Keratinocyte (primary cell): ENCODE measurements at regions not wholly inside any gene's neighbourhood (a gene's known extent, or its start where the extent isn't known, plus 50 kb on each side); places are given as distances from the start of the nearest gene placed in this dataset.

Experiments
- DNase-seq: peaks from one replicate; pipeline ENCODE4 v3.0.0-alpha.2; 2011; ENCODE audit warnings: low read depth, missing footprints, low spot score
- FAIRE-seq: peaks from 2 replicates; lab custom pipeline; 2011; peaks lifted over from hg19 to GRCh38; lab: Jason Lieb, UNC
- H2AFZ ChIP-seq: 2 replicates; pipeline ENCODE4 v1.6.0; 2012; ENCODE audit warnings: low read length, control low read depth, inconsistent platforms; ENCODE audit not compliant: control insufficient read depth
- H3K27ac ChIP-seq: 2 replicates; pipeline ENCODE4 v1.5.1; 2011; ENCODE audit warnings: low read length; ENCODE audit not compliant: control insufficient read depth, insufficient read depth
- H3K27me3 ChIP-seq: 3 replicates; pipeline ENCODE4 v1.6.0; 2011; ENCODE audit warnings: low read length; ENCODE audit not compliant: control insufficient read depth, insufficient read depth; ENCODE audit errors: extremely low read depth
- H3K36me3 ChIP-seq, 2 experiments: 2 replicates in 1 of 2; 3 replicates in 1 of 2; pipeline ENCODE4 v1.5.1; 2011; ENCODE audit warnings: low read length in 2 of 2, mild to moderate bottlenecking in 1 of 2; ENCODE audit not compliant: control insufficient read depth in 2 of 2, insufficient read depth in 2 of 2; ENCODE audit errors: extremely low read depth in 1 of 2
- H3K4me1 ChIP-seq: 3 replicates; pipeline ENCODE4 v1.5.1; 2011; ENCODE audit warnings: low read length; ENCODE audit not compliant: control insufficient read depth, insufficient read depth; ENCODE audit errors: extremely low read depth
- H3K4me2 ChIP-seq: 3 replicates; pipeline ENCODE4 v1.6.0; 2011; ENCODE audit warnings: low read depth, low read length; ENCODE audit not compliant: control insufficient read depth, insufficient read depth; ENCODE audit errors: extremely low read depth
- H3K4me3 ChIP-seq, 3 experiments: fragments of 200-600 bp in 1 of 3; sonication (generic) in 1 of 3; 2 replicates in 2 of 3; 3 replicates in 1 of 3; pipeline ENCODE4 v1.5.1; 2011 to 2016; ENCODE audit warnings: low read length in 3 of 3, mild to moderate bottlenecking in 3 of 3, control low read depth in 2 of 3, inconsistent platforms in 1 of 3, low read depth in 1 of 3, mixed read lengths in 1 of 3, mixed run types in 1 of 3, moderate library complexity in 1 of 3; ENCODE audit not compliant: control insufficient read depth in 2 of 3, insufficient read depth in 2 of 3; ENCODE audit errors: extremely low read depth in 1 of 3
- H3K79me2 ChIP-seq: 2 replicates; pipeline ENCODE4 v1.6.0; 2012; ENCODE audit warnings: low read length; ENCODE audit not compliant: control insufficient read depth, insufficient read depth
- H3K9ac ChIP-seq: 3 replicates; pipeline ENCODE4 v1.6.0; 2011; ENCODE audit warnings: low read length; ENCODE audit not compliant: control insufficient read depth, insufficient read depth; ENCODE audit errors: extremely low read depth
- H3K9me1 ChIP-seq: 3 replicates; pipeline ENCODE4 v1.6.0; 2011; ENCODE audit warnings: low read length; ENCODE audit not compliant: control insufficient read depth, insufficient read depth; ENCODE audit errors: extremely low read depth
- H3K9me3 ChIP-seq: 2 replicates; pipeline ENCODE4 v1.5.1; 2012; ENCODE audit warnings: low read depth, low read length; ENCODE audit not compliant: control insufficient read depth
- H4K20me1 ChIP-seq: 3 replicates; pipeline ENCODE4 v1.6.0; 2011; ENCODE audit warnings: low read length; ENCODE audit not compliant: control insufficient read depth, insufficient read depth; ENCODE audit errors: extremely low read depth
- CTCF ChIP-seq, 3 experiments: IDR thresholded peaks in 1 of 3; conservative IDR thresholded peaks in 1 of 3; optimal IDR thresholded peaks in 1 of 3; 2 replicates in 2 of 3; 3 replicates in 1 of 3; pipeline versions ENCODE3 to v1.5.1; 2011; ENCODE audit warnings: low read length in 3 of 3, mild to moderate bottlenecking in 3 of 3, moderate library complexity in 2 of 3, control low read depth in 1 of 3, inconsistent platforms in 1 of 3; ENCODE audit not compliant: insufficient read depth in 2 of 3; ENCODE audit errors: extremely low read depth in 1 of 3
- EZH2 ChIP-seq: IDR thresholded peaks from one replicate; pipeline ENCODE4 v1.6.1; 2012; ENCODE audit warnings: inconsistent platforms, mild to moderate bottlenecking, low read length, moderate library complexity
- dilution Hi-C: fragments of 300-500 bp; cut with MboI; formaldehyde crosslinking; loops from one replicate; pipeline ENCODE4 v1.7.0; 2020; ENCODE audit warnings: low sequenced_read_pairs; ENCODE audit not compliant: extremely low pct_ligation_motif_present

- H3K27ac ChIP-seq = no peak overlapping the region
- no peak overlapping the region for H3K4me3 ChIP-seq
- H3K27me3 ChIP-seq = no peaks in the 10 kb centered on the region
- H3K36me3 ChIP-seq = no peaks in the 10 kb centered on the region
- no peaks in the 10 kb centered on the region for H3K9me1 ChIP-seq
- H3K4me2 ChIP-seq = no peak overlapping the region
- H2AFZ ChIP-seq = peak overlapping the region; percentile 25
- no peaks in the 10 kb centered on the region for H3K9me3 ChIP-seq
- H3K4me1 ChIP-seq = no peaks in the 10 kb centered on the region
- TF ChIP-seq EZH2 = no peak
- TF ChIP-seq CTCF (optimal IDR thresholded peaks at IDR 0.05 in 1 of 3, IDR thresholded peaks at IDR 0.05 in 1 of 3, conservative IDR thresholded peaks at IDR 0.05 in 1 of 3; ENCODE audit: extremely low read depth in 1 of 3, insufficient read depth in 2 of 3, low read length in 3 of 3) = no peak
- H3K9ac ChIP-seq = no peak overlapping the region
- FAIRE-seq (no peak), DNase-seq (no peak)
- H3K79me2 ChIP-seq = no peaks in the 10 kb centered on the region
- H4K20me1 ChIP-seq = no peaks in the 10 kb centered on the region
- dilution Hi-C loops = no loop called here
Observed at GRCh38 chr9:20144197-20144596, 355.4 kb upstream of the SLC24A2 start.

- H3K36me3 ChIP-seq = no peaks in the 10 kb centered on the region
- H2AFZ ChIP-seq = no peak overlapping the region
- TF ChIP-seq EZH2 = no peak
- no peak for TF ChIP-seq CTCF (optimal IDR thresholded peaks at IDR 0.05 in 1 of 3, IDR thresholded peaks at IDR 0.05 in 1 of 3, conservative IDR thresholded peaks at IDR 0.05 in 1 of 3; ENCODE audit: extremely low read depth in 1 of 3, insufficient read depth in 2 of 3, low read length in 3 of 3)
- H3K9me1 ChIP-seq = no peaks in the 10 kb centered on the region
- DNase-seq (no peak), FAIRE-seq (no peak)
- no peaks in the 10 kb centered on the region for H4K20me1 ChIP-seq
- no peak overlapping the region for H3K9ac ChIP-seq
- no peak overlapping the region for H3K4me3 ChIP-seq
- H3K9me3 ChIP-seq = no peaks in the 10 kb centered on the region
- dilution Hi-C loops = no loop called here
- H3K27me3 ChIP-seq = no peaks in the 10 kb centered on the region
- no peaks in the 10 kb centered on the region for H3K79me2 ChIP-seq
- no peaks in the 10 kb centered on the region for H3K4me1 ChIP-seq
- no peak overlapping the region for H3K4me2 ChIP-seq
- no peak overlapping the region for H3K27ac ChIP-seq
Observed at GRCh38 chr9:20139763-20140290, 351.0 kb upstream of the SLC24A2 start.
